Adipocyte (in vitro differentiated cells): ENCODE measurements at regions not wholly inside any gene's neighbourhood (a gene's known extent, or its start where the extent isn't known, plus 50 kb on each side); places are given as distances from the start of the nearest gene placed in this dataset.

Experiments
- DNase-seq: peaks from one replicate; pipeline ENCODE4 v3.0.0-alpha.2; 2015; ENCODE audit warnings: low read depth
- H3K27me3 ChIP-seq: replicated peaks from 2 replicates; pipeline ENCODE4 v1.7.0; 2013; ENCODE audit warnings: mild to moderate bottlenecking, low read length, moderate library complexity; ENCODE audit not compliant: control insufficient read depth, insufficient read depth
- H3K36me3 ChIP-seq: 2 replicates; pipeline ENCODE4 v1.7.0; 2013; ENCODE audit warnings: low read length, mild to moderate bottlenecking, moderate library complexity; ENCODE audit not compliant: control insufficient read depth, insufficient read depth, severe bottlenecking
- H3K4me1 ChIP-seq: 2 replicates; pipeline ENCODE4 v1.7.0; 2013; ENCODE audit warnings: mild to moderate bottlenecking, low read length, moderate library complexity; ENCODE audit not compliant: control insufficient read depth, insufficient read depth
- H3K4me3 ChIP-seq: 2 replicates; pipeline ENCODE4 v1.7.0; 2013; ENCODE audit warnings: mild to moderate bottlenecking, low read length, moderate library complexity
- H3K9ac ChIP-seq: 2 replicates; pipeline ENCODE4 v1.7.0; 2013; ENCODE audit warnings: mild to moderate bottlenecking, low read length, moderate library complexity
- H3K9me3 ChIP-seq: 2 replicates; pipeline ENCODE4 v1.7.0; 2013; ENCODE audit warnings: mild to moderate bottlenecking, low read length, moderate library complexity; ENCODE audit not compliant: control insufficient read depth

GRCh38 chr1:219801156-219801820, 127.1 kb downstream of the SLC30A10 start:
- no peaks in the 10 kb centered on the region for H3K9me3 ChIP-seq
- H3K4me1 ChIP-seq: peaks cover 9% of the 10 kb centered on the region
- DNase-seq: no peak
- H3K36me3 ChIP-seq: no peaks in the 10 kb centered on the region
- no peak overlapping the region for H3K9ac ChIP-seq
- H3K27me3 ChIP-seq: no peaks in the 10 kb centered on the region
- H3K4me3 ChIP-seq: no peak overlapping the region

GRCh38 chr1:219798283-219799030, 129.9 kb downstream of the SLC30A10 start:
- Histone ChIP-seq H3K9ac (no peak overlapping the region), H3K4me3 (peak overlapping the region; percentile 16), H3K36me3 (no peaks in the 10 kb centered on the region), H3K27me3 (no peaks in the 10 kb centered on the region), H3K9me3 (no peaks in the 10 kb centered on the region), H3K4me1 (peaks cover 9% of the 10 kb centered on the region)
- DNase-seq: peak; percentile 64

GRCh38 chr1:219797683-219798082, 130.7 kb downstream of the SLC30A10 start:
- Histone ChIP-seq H3K36me3 (no peaks in the 10 kb centered on the region), H3K4me3 (no peak overlapping the region), H3K4me1 (peaks cover 9% of the 10 kb centered on the region), H3K27me3 (no peaks in the 10 kb centered on the region), H3K9ac (no peak overlapping the region), H3K9me3 (no peaks in the 10 kb centered on the region)
- DNase-seq: no peak

- Histone ChIP-seq H3K4me3 (no peak overlapping the region), H3K27me3 (no peaks in the 10 kb centered on the region), H3K36me3 (no peaks in the 10 kb centered on the region), H3K4me1 (peaks cover 9% of the 10 kb centered on the region), H3K9ac (no peak overlapping the region), H3K9me3 (no peaks in the 10 kb centered on the region)
- no peak for DNase-seq
Measured at GRCh38 chr1:219797009-219797408, 131.3 kb downstream of the SLC30A10 start.

GRCh38 chr1:219795363-219795917, 132.9 kb downstream of the SLC30A10 start:
- no peak overlapping the region for H3K9ac ChIP-seq
- H3K4me3 ChIP-seq: no peak overlapping the region
- no peaks in the 10 kb centered on the region for H3K9me3 ChIP-seq
- peaks cover 15% of the 10 kb centered on the region for H3K4me1 ChIP-seq
- no peaks in the 10 kb centered on the region for H3K36me3 ChIP-seq
- no peaks in the 10 kb centered on the region for H3K27me3 ChIP-seq
- no peak for DNase-seq

- no peak for DNase-seq
- no peak overlapping the region for H3K9ac ChIP-seq
- H3K36me3 ChIP-seq: no peaks in the 10 kb centered on the region
- H3K4me3 ChIP-seq: no peak overlapping the region
- peaks cover 15% of the 10 kb centered on the region for H3K4me1 ChIP-seq
- H3K9me3 ChIP-seq: no peaks in the 10 kb centered on the region
- no peaks in the 10 kb centered on the region for H3K27me3 ChIP-seq
Measured at GRCh38 chr1:219794085-219794743, 134.1 kb downstream of the SLC30A10 start.

- no peak overlapping the region for H3K4me3 ChIP-seq
- peaks cover 4% of the 10 kb centered on the region for H3K9me3 ChIP-seq
- H3K9ac ChIP-seq: no peak overlapping the region
- peaks cover 6% of the 10 kb centered on the region for H3K4me1 ChIP-seq
- no peaks in the 10 kb centered on the region for H3K36me3 ChIP-seq
- DNase-seq: peak; percentile 30
- no peaks in the 10 kb centered on the region for H3K27me3 ChIP-seq
Measured at GRCh38 chr1:219792337-219793021, 135.9 kb downstream of the SLC30A10 start.

GRCh38 chr1:219791766-219792165, 136.6 kb downstream of the SLC30A10 start:
- Histone ChIP-seq H3K4me1 (peaks cover 6% of the 10 kb centered on the region), H3K9ac (no peak overlapping the region), H3K4me3 (no peak overlapping the region), H3K27me3 (no peaks in the 10 kb centered on the region), H3K9me3 (peaks cover 4% of the 10 kb centered on the region), H3K36me3 (no peaks in the 10 kb centered on the region)
- no peak for DNase-seq

GRCh38 chr1:219790834-219791615, 137.3 kb downstream of the SLC30A10 start:
- Histone ChIP-seq H3K9me3 (peaks cover 4% of the 10 kb centered on the region), H3K9ac (no peak overlapping the region), H3K4me1 (peaks cover 6% of the 10 kb centered on the region), H3K27me3 (no peaks in the 10 kb centered on the region), H3K36me3 (no peaks in the 10 kb centered on the region), H3K4me3 (no peak overlapping the region)
- DNase-seq: peak; percentile 28

GRCh38 chr1:219788700-219789099, 139.7 kb downstream of the SLC30A10 start:
- Histone ChIP-seq H3K36me3 (no peaks in the 10 kb centered on the region), H3K9ac (no peak overlapping the region), H3K9me3 (peaks cover 4% of the 10 kb centered on the region), H3K27me3 (no peaks in the 10 kb centered on the region), H3K4me1 (peaks cover 6% of the 10 kb centered on the region), H3K4me3 (no peak overlapping the region)
- DNase-seq: no peak
